SH-SY5Y (cell line): ENCODE measurements at regions not wholly inside any gene's neighbourhood (a gene's known extent, or its start where the extent isn't known, plus 50 kb on each side); places are given as distances from the start of the nearest gene placed in this dataset.

Experiments
- GATA2 ChIP-seq: IDR thresholded peaks from 2 replicates; pipeline ENCODE4 v1.6.1; 2011; ENCODE audit warnings: mild to moderate bottlenecking, low read depth, low read length
- GATA3 ChIP-seq: IDR thresholded peaks from 2 replicates; pipeline ENCODE4 v1.6.1; 2011; ENCODE audit warnings: low read depth, mild to moderate bottlenecking, low read length, moderate library complexity

DNA sequence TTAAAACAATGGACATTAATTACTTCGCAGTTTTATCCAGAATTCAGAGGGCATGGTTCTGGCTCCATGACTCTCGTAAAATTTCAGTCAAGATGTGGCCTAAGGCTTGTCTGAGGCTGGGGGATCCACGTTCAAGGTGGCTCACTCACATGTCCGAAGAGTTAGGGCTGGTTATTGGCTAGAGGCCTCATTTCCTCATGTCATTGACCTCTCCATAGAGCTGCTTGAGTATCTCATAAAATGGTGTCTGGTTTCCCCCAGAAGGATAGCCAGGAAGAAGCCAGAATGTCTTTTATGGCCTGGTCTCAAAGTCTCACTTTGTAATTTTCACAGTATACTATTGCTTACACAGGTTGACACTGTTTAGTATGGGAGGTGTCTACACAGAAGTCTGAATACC, 67.3 kb upstream of the DCBLD2 start:
- no peak for TF ChIP-seq GATA3
- TF ChIP-seq GATA2, result no peak
